AG08395 (cell line): ENCODE measurements at regions not wholly inside any gene's neighbourhood (a gene's known extent, or its start where the extent isn't known, plus 50 kb on each side); places are given as distances from the start of the nearest gene placed in this dataset.

Experiments
- DNase-seq: peaks from one replicate; pipeline ENCODE4 v3.0.0; 2012; ENCODE audit warnings: mixed read lengths, low spot score

DNA sequence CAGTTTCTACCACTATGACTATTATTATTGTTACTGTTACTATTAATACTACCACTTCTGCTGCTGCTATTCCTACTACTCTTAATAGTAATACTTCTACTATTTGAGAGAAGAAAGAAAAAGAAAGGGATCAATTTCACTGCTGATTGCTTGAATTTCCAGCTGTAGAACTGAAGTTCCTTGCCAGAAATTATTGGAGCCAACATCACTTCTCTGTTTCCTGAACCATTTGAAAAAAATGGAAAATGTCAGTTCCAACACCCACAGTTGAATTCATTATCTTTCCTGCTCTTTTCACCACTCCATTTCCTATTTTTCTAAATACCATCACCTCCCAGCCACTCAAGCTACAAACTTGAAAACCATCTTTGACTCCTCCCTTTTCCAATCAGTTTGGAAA lies 54.1 kb upstream of the PIK3C2G start:
- no peak for DNase-seq

DNA sequence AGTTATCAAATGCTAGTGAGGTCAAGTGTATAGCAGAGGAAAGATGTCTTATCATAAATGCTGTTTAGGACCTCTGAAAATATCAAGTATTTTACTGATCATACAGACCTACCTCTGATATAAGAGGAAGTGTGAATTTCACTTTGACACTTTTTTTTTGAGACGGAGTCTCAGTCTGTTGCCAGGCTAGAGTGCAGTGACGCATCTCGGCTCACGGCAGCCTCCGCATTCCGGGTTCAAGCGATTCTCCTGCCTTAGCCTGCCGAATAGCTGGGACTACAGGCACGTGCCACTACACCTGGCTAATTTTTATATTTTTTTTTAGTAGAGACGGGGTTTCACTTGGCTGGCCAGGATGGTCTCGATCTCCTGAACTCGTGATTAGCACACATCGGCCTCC lies 55.1 kb upstream of the PIK3C2G start:
- DNase-seq, result no peak

DNA sequence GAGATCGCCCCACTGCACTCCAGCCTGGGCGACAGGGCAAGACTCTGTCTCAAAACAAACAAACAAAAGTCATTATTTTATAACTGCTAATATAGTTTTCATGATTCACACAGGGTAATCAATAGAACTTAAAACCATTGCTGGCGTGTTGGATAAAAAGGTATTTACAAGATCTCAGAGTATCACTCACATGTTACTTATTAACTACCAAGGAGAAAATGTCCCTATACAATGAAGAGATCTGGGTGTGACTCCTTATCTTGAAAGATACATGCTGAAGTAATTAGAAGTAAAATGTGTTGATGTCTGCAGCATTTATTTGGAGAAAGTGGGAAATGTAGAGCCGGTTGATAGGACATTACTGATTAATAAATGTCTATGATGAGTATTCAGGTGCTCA lies 57.3 kb upstream of the PIK3C2G start:
- no peak for DNase-seq

DNA sequence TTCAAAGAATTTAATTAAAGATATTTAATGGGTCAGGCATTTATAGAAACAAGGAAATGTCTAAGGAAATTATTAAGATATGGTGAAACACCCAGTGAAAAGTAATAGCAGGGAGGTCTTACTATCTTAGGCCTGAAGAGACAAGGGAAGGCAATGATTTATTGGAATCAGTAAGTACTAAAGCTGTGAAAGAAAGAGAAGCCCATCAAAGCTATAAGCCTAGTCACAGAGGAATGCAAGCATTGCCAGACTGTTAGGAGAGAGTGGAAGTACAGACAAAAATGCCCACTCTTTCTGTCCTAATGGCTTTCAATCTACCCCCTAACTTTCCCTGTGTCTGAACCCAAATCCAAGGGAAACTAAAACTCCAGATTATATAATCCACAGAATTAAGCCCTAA lies 69.2 kb upstream of the PIK3C2G start:
- no peak for DNase-seq

DNA sequence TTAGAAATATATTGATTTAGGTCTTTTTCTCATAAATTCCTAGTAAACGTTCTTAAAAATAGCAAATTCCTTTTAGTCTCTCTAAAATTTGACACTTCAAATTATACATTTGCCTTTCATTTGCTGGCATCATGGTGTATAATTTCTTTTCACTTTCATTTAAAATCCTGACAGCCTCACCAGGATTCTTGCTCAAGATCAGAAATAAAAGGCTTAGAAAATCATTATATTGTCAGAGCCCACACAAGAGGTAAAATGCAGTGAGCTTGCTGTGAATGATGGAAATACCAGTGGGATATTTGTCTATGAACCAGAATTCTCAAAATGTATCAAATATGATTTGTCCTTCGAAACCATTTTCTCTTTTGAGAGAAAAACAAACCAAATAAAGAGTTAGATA lies 78.2 kb upstream of the PIK3C2G start:
- DNase-seq, result no peak

DNA sequence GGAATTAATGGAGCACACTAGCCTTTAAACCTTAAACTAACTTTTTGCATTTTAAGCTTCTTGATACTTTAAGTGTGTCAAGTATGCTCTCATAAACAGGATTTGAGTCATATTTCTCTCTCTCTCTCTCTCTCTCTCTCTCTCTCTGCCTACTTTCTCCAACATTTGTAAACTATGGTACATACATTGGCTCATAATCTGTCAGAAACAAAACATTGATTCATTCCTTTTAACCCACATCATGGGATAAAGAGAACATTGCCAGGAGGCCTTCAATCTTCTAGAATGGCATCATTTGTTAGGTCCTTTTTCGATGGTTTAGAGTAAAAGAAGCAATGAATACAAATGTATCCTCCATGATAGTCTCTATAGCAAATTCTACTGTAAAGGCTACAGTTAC lies 81.6 kb upstream of the RERGL start:
- no peak for DNase-seq

DNA sequence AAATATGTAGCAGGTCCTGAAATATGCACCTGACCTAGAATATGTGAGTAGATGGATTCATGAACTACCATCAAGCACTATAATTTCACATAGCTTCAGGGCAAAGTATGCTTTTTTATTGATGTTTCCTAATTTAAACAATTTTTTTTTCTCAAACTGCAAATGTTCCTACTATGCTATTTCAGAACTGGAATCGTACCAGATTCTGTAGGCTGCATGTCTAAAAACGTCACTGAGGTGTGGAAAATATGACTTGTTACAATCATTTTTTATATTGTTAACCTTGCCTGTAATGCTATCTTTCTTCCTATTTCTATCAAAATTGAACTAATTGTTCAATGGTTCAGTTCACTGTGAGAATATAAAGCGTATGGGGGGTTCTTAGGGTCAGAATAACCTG lies 78.0 kb upstream of the RERGL start:
- no peak for DNase-seq

DNA sequence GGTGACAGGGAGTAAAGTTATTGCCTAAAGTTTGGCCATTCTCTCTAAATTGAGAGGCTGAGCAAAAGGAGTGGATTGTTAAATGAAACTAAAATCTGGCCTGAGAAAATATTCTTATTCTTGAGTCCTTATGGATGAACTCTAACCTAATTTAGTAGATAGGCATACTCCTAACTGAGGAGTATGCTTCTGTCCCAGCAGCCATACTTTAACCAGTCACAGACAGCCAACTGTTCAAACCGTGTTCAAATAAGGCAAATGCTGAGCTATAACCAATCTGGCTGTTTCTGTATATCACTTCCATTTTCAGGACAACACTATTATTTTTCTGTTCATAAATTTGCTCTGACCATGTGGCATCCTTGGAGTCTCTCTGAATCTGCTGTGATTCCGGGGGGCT lies 75.9 kb upstream of the RERGL start:
- DNase-seq, result no peak

DNA sequence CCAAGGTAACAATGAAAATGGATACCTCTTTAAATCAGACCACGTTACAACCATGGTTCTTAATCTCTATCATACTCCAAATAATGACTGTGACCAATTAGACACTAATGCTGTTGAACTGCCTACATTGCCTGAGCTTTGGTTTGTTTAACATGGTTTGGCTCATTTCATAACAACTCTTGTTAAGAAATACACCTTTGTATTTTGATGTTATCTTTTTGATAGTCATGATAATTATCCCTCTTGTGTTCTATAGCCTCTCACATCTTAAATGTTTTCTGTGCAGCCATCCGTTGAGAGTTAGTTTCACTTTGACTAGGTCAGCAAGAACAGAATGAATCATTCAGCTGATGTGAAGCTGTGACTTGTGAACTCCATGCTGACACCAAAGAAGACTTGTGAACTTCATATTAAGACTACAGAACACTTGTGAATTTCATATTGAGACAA lies 75.5 kb upstream of the RERGL start:
- no peak for DNase-seq

DNA sequence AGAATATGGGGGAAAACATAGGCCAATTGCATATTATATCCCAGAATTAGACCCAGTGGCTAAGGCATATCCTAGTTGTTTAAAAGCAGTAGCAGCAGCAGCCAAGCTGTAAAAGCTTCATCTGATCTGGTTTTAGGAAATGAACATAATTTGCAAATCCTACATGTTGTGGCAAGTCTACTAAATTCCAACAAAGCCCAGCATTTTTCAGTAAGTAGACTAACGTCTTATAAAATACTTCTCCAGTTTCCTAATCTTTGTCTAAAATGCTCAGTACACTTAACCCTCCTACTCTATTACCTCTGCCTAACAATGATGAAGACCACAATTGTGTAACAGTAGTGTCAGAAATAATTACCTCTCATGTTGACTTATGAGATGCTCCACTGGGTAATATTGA lies 70.9 kb upstream of the RERGL start:
- DNase-seq, result no peak

DNA sequence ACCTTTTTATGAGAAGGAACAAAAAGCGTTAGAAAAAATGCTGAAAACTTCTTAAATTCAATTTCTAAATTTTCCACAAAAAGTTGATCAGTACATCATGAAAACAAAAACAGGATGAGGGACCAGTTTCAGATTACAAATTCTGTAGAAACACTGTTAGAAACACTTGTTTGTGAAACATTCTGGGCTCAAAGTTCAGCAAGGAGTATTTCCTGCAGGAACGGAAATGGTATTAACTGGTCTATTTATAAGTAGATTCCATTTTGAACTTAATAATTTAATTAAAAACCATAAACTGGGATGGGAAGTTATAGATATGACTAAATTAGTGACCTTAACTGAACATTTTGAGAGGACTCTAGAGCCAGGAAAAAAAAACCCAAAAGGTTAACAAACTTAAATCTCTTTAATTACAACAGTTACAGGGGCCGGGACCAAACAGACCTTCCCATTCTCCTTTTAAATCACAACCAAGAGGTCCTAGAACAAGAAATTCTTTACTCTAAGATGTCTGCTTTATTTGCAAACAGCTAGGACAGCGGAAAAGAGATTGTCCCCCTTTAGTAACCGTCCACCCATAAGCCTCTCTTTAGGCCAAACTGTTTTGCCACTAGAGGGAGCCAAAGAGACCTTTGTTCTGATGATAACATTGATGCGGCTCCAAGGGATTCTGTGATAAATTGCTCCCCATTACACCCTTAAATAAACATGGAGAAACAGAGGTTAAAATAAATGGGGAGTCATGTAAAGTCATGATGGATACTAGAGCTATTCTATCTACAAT lies 69.0 kb upstream of the RERGL start:
- DNase-seq, result peak; percentile 52

DNA sequence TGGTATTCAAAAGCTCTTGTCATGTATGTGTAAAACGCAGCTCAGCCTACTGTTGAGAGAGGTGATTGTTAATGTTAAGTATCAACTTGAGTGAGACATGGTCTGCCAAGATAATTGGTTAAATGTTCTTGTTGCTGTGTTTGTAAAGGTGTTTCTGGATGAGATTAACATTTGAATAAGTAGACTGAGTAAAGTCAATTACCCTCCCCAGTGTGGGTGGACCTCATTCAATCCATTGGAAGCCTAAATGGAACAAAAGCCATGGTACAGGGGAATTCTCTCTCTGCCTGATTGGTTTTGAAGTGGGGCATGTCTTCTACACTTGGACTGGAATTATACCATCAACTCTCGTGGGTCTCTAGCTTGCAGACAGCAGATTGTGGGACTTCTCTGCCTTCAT lies 63.8 kb upstream of the RERGL start:
- DNase-seq, result no peak

DNA sequence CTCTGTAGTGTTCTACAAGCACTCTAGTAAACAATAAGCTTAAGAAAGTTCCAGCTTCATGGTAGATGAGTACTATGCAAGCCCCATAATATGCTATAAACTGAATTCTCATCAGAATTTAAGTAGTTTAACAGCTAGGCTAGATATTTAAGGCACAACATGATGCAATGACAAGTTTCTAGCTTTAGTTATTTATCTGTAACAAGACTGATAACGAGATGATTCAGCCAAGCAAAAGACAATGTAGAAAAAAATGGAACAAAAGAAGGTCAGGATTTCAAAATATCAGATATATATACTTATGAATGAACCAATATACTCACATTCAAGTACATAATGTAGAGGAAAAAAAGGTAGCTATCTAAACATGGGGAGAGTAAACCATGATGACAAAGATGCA lies 61.0 kb upstream of the RERGL start:
- no peak for DNase-seq

DNA sequence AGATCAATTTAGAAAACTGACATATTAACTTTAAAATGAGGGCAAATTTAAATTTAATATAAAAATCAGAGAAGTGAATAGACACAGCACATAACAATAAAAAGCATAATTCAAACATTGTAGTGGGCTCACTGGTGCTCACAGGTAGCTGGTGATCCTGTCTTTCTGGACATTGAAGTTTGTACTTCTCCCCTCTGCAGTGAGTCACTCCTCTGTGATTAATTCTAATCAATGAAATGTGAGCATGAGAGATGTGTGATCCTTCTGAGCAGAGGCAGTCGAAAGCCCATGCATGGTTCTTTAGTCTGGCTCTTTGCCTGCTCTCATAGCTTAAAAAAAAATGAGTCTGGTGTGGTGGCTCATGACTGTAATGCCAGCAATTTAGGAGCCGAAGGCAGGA lies 59.0 kb upstream of the RERGL start:
- DNase-seq, result no peak

DNA sequence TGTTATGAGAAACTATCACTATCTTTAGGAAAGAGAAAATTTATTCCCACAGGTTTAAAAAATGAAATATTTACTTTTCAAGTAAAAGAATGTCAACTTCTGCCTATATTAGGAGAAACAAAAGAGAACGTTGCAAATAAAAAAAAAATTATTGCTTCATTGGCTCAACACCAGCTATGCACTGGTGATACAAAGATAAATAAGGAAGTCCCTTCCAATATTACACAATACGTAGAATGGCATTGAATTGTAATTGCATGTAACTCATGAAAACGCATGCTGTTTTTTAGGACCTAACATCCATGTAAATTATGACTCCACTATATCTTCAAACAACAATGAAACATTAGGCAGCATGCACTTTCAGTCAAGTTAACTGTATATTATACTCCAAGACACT lies 56.4 kb upstream of the RERGL start:
- DNase-seq, result no peak

DNA sequence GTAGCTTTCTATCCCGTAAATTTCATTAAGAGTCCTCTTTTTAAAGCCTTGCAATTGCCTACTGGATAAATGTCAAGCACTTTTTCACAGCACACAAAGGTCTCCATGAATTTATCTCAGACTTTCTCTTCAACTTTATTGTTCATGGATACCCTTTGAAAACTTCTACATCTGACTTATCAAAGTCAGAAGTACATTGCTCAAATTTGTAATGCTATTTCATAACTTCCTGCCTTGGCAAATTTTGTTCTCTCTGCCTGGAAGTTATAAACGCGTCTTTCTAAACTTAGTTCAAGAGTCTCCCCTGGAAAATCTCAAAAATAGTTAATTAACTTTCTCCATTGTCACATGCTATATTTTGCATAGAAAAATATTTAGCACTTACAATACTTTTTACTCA lies 55.9 kb upstream of the RERGL start:
- DNase-seq, result no peak

DNA sequence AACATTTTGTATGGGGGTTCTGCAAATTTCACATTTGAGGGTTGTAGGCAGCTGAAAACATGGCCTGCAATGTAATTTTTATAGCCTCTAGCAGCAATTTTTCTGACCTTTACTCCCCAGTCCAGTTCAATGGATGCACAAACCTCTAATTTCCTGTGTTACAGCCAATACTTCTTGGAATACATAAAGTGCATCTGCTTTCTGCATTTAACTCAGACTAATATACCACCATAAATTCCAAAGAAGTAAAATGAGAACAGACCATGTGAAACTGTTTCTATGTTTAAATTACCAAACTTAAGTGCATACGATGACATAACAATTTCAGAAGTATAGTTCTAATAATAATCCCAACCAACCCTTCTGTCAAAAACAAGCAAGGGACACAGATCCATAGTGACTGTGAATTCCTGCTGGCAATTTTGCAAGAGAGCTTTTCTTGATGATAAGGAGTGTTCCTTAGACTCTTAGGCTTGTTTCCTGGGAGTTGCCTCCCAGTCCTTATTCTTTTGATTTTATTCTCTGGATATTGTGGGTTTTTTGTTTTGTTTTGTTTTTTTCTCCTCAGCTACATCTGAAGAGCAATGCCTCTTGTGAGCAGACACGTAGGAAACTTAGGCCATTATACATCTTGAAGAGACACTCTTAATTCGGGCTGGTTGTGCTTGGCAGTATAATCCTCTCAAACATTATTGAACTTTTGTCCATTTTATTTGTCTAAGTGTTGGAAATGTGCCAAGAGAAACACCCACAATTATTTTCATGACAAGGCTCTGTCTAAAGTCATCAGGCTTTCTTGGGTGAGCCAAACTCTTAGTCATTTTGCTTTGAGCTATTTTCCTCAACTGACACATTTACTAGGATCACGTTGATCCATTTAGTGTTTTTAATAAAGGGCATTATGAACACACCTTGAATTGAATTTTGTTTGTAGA lies 51.3 kb upstream of the RERGL start:
- peak; percentile 6 for DNase-seq

DNA sequence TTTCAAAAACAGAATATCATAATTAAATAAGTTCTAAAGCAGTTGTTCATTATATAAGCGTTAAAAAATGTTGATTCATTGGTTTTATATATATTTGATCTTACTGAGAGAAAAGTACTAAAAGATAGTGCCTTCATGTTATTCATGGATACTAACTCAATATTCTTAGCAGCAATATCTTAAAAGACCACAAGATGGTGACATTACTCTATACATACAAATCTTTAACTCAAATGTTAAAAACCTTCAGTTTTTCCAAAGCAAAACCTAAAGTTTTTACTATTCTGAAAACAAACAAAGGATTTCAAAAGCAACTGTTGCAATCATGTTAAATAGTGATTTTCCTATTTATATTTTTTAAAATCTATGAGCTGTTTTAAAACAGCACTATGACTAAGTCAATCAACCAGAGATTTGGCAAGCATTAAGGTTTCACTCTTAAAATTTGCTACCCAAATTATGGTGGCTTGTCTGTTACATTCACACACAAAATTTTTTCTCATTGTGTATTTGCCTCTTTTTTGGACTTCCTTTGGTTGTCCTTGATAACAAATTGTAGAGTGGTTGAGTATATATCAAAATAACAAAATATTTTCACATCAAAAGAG lies 50.1 kb upstream of the RERGL start:
- DNase-seq, result peak; percentile 20
